ENCODE measurements at regions not wholly inside any gene's neighbourhood (a gene's known extent, or its start where the extent isn't known, plus 50 kb on each side); places are given as distances from the start of the nearest gene placed in this dataset.
A peak's percentile ranks its signal among the peaks of the same experiment; 100 is the strongest.

DNA sequence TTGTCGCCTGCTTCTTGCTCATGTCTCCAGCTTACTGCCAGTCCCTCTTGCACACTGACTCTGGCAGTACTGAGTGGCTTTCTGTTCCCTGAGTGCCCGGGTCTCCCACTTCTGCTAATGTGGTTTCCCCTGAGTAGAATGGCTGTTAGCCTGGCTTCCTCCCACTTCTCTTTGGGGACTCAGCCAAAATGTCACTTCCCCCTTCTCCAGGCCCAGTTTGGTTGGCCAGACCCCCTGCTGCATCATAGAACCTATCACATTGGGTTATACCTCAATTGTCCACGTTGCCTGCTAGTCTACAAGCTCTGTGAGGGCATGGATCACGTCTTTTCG lies 304.4 kb downstream of the HS3ST3B1 start:
- TF ChIP-seq EZH2phosphoT487 (IDR thresholded peaks at IDR 0.05; ENCODE audit: low read depth) = no peak
- TF ChIP-seq, protein P1, sequence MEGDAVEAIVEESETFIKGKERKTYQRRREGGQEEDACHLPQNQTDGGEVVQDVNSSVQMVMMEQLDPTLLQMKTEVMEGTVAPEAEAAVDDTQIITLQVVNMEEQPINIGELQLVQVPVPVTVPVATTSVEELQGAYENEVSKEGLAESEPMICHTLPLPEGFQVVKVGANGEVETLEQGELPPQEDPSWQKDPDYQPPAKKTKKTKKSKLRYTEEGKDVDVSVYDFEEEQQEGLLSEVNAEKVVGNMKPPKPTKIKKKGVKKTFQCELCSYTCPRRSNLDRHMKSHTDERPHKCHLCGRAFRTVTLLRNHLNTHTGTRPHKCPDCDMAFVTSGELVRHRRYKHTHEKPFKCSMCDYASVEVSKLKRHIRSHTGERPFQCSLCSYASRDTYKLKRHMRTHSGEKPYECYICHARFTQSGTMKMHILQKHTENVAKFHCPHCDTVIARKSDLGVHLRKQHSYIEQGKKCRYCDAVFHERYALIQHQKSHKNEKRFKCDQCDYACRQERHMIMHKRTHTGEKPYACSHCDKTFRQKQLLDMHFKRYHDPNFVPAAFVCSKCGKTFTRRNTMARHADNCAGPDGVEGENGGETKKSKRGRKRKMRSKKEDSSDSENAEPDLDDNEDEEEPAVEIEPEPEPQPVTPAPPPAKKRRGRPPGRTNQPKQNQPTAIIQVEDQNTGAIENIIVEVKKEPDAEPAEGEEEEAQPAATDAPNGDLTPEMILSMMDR (IDR thresholded peaks at IDR 0.05; ENCODE audit: low read depth, low read length) = no peak
- Histone ChIP-seq H2AFZ (ENCODE audit: low read depth, low read length) (peak overlapping the region; percentile 54; the same call in 1 of the 2 replicates), H3K79me2 (ENCODE audit: low read length) (no peaks in the 10 kb centered on the region), H3K36me3 (replicated peaks; ENCODE audit: low read depth, low read length) (no peaks in the 10 kb centered on the region), H3K9ac (ENCODE audit: low read length) (no peak overlapping the region), H3K27ac (ENCODE audit: low read length) (no peak overlapping the region), H3K4me2 (ENCODE audit: low read length) (peak overlapping the region; percentile 41), H3K4me1 (ENCODE audit: low read length) (no peaks in the 10 kb centered on the region), H3K27me3 (ENCODE audit: low read depth, low read length) (no peaks in the 10 kb centered on the region), H3K4me3 (ENCODE audit: low read length) (no peak overlapping the region), H4K20me1 (ENCODE audit: insufficient read depth, low read length) (no peaks in the 10 kb centered on the region), H3K9me3 (ENCODE audit: insufficient read depth, low read length) (no peaks in the 10 kb centered on the region)

DNA sequence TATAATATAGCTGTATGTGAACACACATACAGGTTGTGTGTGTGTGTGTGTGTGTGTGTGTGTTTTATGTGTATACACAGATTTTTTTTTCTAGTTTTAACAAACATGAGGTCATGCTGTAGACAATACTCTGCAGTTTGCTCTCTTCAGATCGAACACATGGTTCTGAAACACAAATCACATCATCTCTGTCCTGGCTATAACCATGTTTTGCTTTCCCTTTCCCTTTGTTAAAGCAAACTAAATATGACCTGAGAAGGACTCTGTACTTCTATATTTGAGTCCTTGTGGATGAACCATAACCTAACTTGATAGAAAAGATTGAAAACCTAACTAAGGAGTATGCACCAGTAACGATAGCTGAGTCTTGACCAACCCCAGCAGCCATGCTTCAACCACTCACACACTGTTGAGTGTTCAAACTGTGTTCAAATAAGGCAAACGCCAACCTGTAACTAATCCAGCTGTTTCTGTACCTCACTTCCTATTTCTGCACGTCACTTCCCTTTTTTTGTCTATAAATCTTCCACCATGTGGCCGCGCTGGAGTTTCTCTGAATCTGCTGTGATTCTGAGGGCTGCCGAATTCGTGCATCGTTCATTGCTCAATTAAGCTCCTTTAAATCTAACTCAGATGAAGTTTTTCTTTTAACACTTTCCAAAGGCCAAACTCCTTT lies 303.8 kb downstream of the HS3ST3B1 start:
- peak overlapping the region; percentile 54; the same call in 1 of the 2 replicates for H2AFZ ChIP-seq (ENCODE audit: low read depth, low read length)
- no peaks in the 10 kb centered on the region for H3K9me3 ChIP-seq (ENCODE audit: insufficient read depth, low read length)
- H4K20me1 ChIP-seq (ENCODE audit: insufficient read depth, low read length) = no peaks in the 10 kb centered on the region
- H3K4me3 ChIP-seq (ENCODE audit: low read length) = no peak overlapping the region
- no peak overlapping the region for H3K27ac ChIP-seq (ENCODE audit: low read length)
- no peaks in the 10 kb centered on the region for H3K27me3 ChIP-seq (ENCODE audit: low read depth, low read length)
- H3K79me2 ChIP-seq (ENCODE audit: low read length) = no peaks in the 10 kb centered on the region
- H3K36me3 ChIP-seq (replicated peaks; ENCODE audit: low read depth, low read length) = no peaks in the 10 kb centered on the region
- H3K9ac ChIP-seq (ENCODE audit: low read length) = no peak overlapping the region
- H3K4me2 ChIP-seq (ENCODE audit: low read length) = peak overlapping the region; percentile 41
- TF ChIP-seq EZH2phosphoT487 (IDR thresholded peaks at IDR 0.05; ENCODE audit: low read depth) = no peak
- TF ChIP-seq, protein P1 (IDR thresholded peaks at IDR 0.05; ENCODE audit: low read depth, low read length) = no peak
- no peaks in the 10 kb centered on the region for H3K4me1 ChIP-seq (ENCODE audit: low read length)

GRCh38 chr17:14596224-14596623 lies 295.3 kb downstream of the HS3ST3B1 start:
- Histone ChIP-seq H3K27me3 (ENCODE audit: low read depth, low read length) (no peaks in the 10 kb centered on the region), H3K4me2 (ENCODE audit: low read length) (no peak overlapping the region), H3K27ac (ENCODE audit: low read length) (no peak overlapping the region), H3K9me3 (ENCODE audit: insufficient read depth, low read length) (no peaks in the 10 kb centered on the region), H3K79me2 (ENCODE audit: low read length) (no peaks in the 10 kb centered on the region), H3K4me3 (ENCODE audit: low read length) (no peak overlapping the region), H4K20me1 (ENCODE audit: insufficient read depth, low read length) (no peaks in the 10 kb centered on the region), H2AFZ (ENCODE audit: low read depth, low read length) (no peak overlapping the region), H3K36me3 (replicated peaks; ENCODE audit: low read depth, low read length) (no peaks in the 10 kb centered on the region), H3K4me1 (ENCODE audit: low read length) (no peaks in the 10 kb centered on the region), H3K9ac (ENCODE audit: low read length) (no peak overlapping the region)
- TF ChIP-seq, protein P1 (IDR thresholded peaks at IDR 0.05; ENCODE audit: low read depth, low read length) = no peak
- TF ChIP-seq EZH2phosphoT487 (IDR thresholded peaks at IDR 0.05; ENCODE audit: low read depth) = no peak

DNA sequence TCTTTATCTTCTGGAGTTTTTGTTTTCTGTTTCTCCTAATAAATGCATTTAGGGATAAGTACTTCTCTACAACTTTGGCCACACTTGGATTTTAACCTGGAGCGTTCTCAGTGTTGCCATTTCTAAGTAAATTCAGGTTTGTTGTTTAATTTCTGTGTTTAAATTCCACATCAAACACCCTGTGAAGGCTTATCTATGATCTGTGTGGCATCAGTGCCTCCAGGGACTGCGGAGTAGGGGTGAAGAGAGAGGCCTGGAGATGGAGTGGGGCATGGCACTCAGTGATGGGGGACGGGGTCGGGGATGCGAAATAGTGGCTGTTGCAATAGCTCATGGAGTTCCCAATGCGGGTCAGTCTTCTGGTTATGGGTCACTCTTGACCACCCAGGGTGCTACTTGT lies 294.8 kb downstream of the HS3ST3B1 start:
- no peak overlapping the region for H3K4me3 ChIP-seq (ENCODE audit: low read length)
- no peaks in the 10 kb centered on the region for H4K20me1 ChIP-seq (ENCODE audit: insufficient read depth, low read length)
- no peaks in the 10 kb centered on the region for H3K27me3 ChIP-seq (ENCODE audit: low read depth, low read length)
- H3K4me2 ChIP-seq (ENCODE audit: low read length) = no peak overlapping the region
- H3K4me1 ChIP-seq (ENCODE audit: low read length) = no peaks in the 10 kb centered on the region
- no peak overlapping the region for H2AFZ ChIP-seq (ENCODE audit: low read depth, low read length)
- no peak overlapping the region for H3K9ac ChIP-seq (ENCODE audit: low read length)
- TF ChIP-seq, protein P1 (IDR thresholded peaks at IDR 0.05; ENCODE audit: low read depth, low read length) = no peak
- TF ChIP-seq EZH2phosphoT487 (IDR thresholded peaks at IDR 0.05; ENCODE audit: low read depth) = no peak
- H3K9me3 ChIP-seq (ENCODE audit: insufficient read depth, low read length) = no peaks in the 10 kb centered on the region
- H3K36me3 ChIP-seq (replicated peaks; ENCODE audit: low read depth, low read length) = no peaks in the 10 kb centered on the region
- no peaks in the 10 kb centered on the region for H3K79me2 ChIP-seq (ENCODE audit: low read length)
- H3K27ac ChIP-seq (ENCODE audit: low read length) = no peak overlapping the region
